Liver (tissue), 7 donors: ENCODE measurements at regions not wholly inside any gene's neighbourhood (a gene's known extent, or its start where the extent isn't known, plus 50 kb on each side); places are given as distances from the start of the nearest gene placed in this dataset.
"Not testable (repeated sequence)": the region's sequence is repeated elsewhere in the genome, so short reads cannot be mapped to it uniquely, and the experiment has no call there.

ENCODE experiments used
- DNase-seq: peaks from one replicate; pipeline ENCODE4 v3.0.0-alpha.2; 2017; ENCODE audit warnings: low spot score
- H3K27ac ChIP-seq, 2 donors: one replicate each; pipeline ENCODE4 v1.7.0; 2013; ENCODE audit warnings: inconsistent platforms in 2 of 2, low read length in 2 of 2, control low read depth in 1 of 2, low read depth in 1 of 2, mild to moderate bottlenecking in 1 of 2
- H3K27me3 ChIP-seq, 4 donors: one replicate each; pipeline versions ENCODE4 v1.6.1 to v1.7.0; 2013; ENCODE audit warnings: low read length in 3 of 4, inconsistent platforms in 1 of 4, mild to moderate bottlenecking in 1 of 4, moderate library complexity in 1 of 4; ENCODE audit not compliant: control insufficient read depth in 4 of 4, insufficient read depth in 4 of 4
- H3K36me3 ChIP-seq, 4 donors: one replicate each; pipeline versions ENCODE4 v1.6.1 to v1.7.0; 2013; ENCODE audit warnings: low read length in 3 of 4, mild to moderate bottlenecking in 3 of 4, low read depth in 1 of 4, moderate library complexity in 1 of 4; ENCODE audit not compliant: control insufficient read depth in 4 of 4, insufficient read depth in 3 of 4
- H3K4me1 ChIP-seq, 4 donors: one replicate each; pipeline versions ENCODE4 v1.6.1 to v1.7.0; 2013; ENCODE audit warnings: low read length in 3 of 4, mild to moderate bottlenecking in 3 of 4, moderate library complexity in 1 of 4; ENCODE audit not compliant: control insufficient read depth in 4 of 4, insufficient read depth in 4 of 4
- H3K4me3 ChIP-seq, 3 donors: one replicate each; pipeline versions ENCODE4 v1.6.1 to v1.7.0; 2013; ENCODE audit warnings: low read length in 3 of 3, control low read depth in 1 of 3, low read depth in 1 of 3, mild to moderate bottlenecking in 1 of 3
- H3K9ac ChIP-seq, 2 donors: one replicate each; pipeline ENCODE4 v1.7.0; 2013; ENCODE audit warnings: low read length in 2 of 2, mild to moderate bottlenecking in 2 of 2, moderate library complexity in 2 of 2, control low read depth in 1 of 2, low read depth in 1 of 2
- H3K9me3 ChIP-seq, 4 donors: one replicate each; pipeline versions ENCODE4 v1.6.1 to v1.7.0; 2013; ENCODE audit warnings: low read length in 3 of 4; ENCODE audit not compliant: control insufficient read depth in 4 of 4
- EGR1 ChIP-seq, 2 donors: IDR thresholded peaks; 2 replicates each; pipeline ENCODE4 v1.6.1; 2016 to 2018; ENCODE audit warnings: antibody characterized with exemption in 2 of 2, low read depth in 2 of 2
- FOXA1 ChIP-seq: IDR thresholded peaks from 2 replicates; pipeline ENCODE4 v1.6.1; 2016; ENCODE audit warnings: antibody characterized with exemption
- FOXA2 ChIP-seq: IDR thresholded peaks from 2 replicates; pipeline ENCODE4 v1.6.1; 2016; ENCODE audit warnings: antibody characterized with exemption
- GABPA ChIP-seq, 2 donors: IDR thresholded peaks in 1 of 2; conservative IDR thresholded peaks in 1 of 2; 2 replicates each; pipeline ENCODE4 v1.6.1; 2016; ENCODE audit warnings: antibody characterized with exemption in 2 of 2, mild to moderate bottlenecking in 1 of 2, moderate library complexity in 1 of 2
- HNF4G ChIP-seq: IDR thresholded peaks from 2 replicates; pipeline ENCODE4 v1.6.1; 2016; ENCODE audit warnings: antibody characterized with exemption
- JUND ChIP-seq, 2 donors: IDR thresholded peaks; 2 replicates each; pipeline ENCODE4 v1.6.1; 2016; ENCODE audit warnings: antibody characterized with exemption in 2 of 2
- MAX ChIP-seq: IDR thresholded peaks from 2 replicates; pipeline ENCODE4 v1.6.1; 2016; ENCODE audit warnings: antibody characterized with exemption
- RAD21 ChIP-seq, 2 donors: IDR thresholded peaks; 2 replicates each; pipeline ENCODE4 v1.6.1; 2016; ENCODE audit warnings: antibody characterized with exemption in 2 of 2, mild to moderate bottlenecking in 2 of 2
- TAF1 ChIP-seq: conservative IDR thresholded peaks from 2 replicates; pipeline ENCODE4 v1.6.1; 2016; ENCODE audit warnings: antibody characterized with exemption, mild to moderate bottlenecking
- YY1 ChIP-seq: IDR thresholded peaks from 2 replicates; pipeline ENCODE4 v1.6.1; 2016; ENCODE audit warnings: antibody characterized with exemption, mild to moderate bottlenecking
- ZBTB33 ChIP-seq: IDR thresholded peaks from 2 replicates; pipeline ENCODE4 v1.6.1; 2016; ENCODE audit warnings: antibody characterized with exemption
- WGBS: extraction: QIAGEN DNeasy Blood & Tissue Kit; methylation state at CpG from one replicate; pipeline ENCODE4 v1.1.7; 2013; 5-methylcytosine and 5-hydroxymethylcytosine counted together
- TF ChIP-seq, protein P1 (sequence below): IDR thresholded peaks from 2 replicates; pipeline ENCODE4 v1.6.1; 2016; ENCODE audit warnings: antibody characterized with exemption, mild to moderate bottlenecking
- donor health status: healthy.
- donor health status: healthy.
- donor health status: healthy.
- donor health status: healthy.

- no peak for TF ChIP-seq FOXA2
- TF ChIP-seq FOXA1: no peak
- no peak for TF ChIP-seq GABPA (IDR thresholded peaks at IDR 0.05 in 1 of 2, conservative IDR thresholded peaks at IDR 0.05 in 1 of 2)
- no peak for TF ChIP-seq ZBTB33
- no peak for TF ChIP-seq HNF4G
- no peak for TF ChIP-seq EGR1 (IDR thresholded peaks at IDR 0.05; ENCODE audit: low read depth in 2 of 2)
- TF ChIP-seq TAF1: no peak
- Histone ChIP-seq H3K9me3 (no peaks in the 10 kb centered on the region), H3K4me3 (no peak overlapping the region), H3K27ac (no peak overlapping the region), H3K4me1 (peaks cover 5 to 27% (median 13%) of the 10 kb centered on the region in 4 donors), H3K27me3 (no peaks in the 10 kb centered on the region), H3K9ac (no peak overlapping the region), H3K36me3 (peaks cover 0 to 16% (median 4%) of the 10 kb centered on the region in 4 donors)
- DNase-seq: no peak
- 92% methylated on average over 9 of the region's 9 CpGs for WGBS
Measured at GRCh38 chr16:29313559-29314048, 92.9 kb downstream of the NPIPB11 start.

GRCh38 chr16:29312835-29313558, 93.5 kb downstream of the NPIPB11 start:
- H3K9ac ChIP-seq: no peak overlapping the region
- H3K36me3 ChIP-seq: peaks cover 0 to 16% (median 4%) of the 10 kb centered on the region in 4 donors
- 95% methylated on average over 33 of the region's 33 CpGs for whole genome bisulfite sequencing
- H3K27me3 ChIP-seq: no peaks in the 10 kb centered on the region
- H3K4me1 ChIP-seq: peaks cover 5 to 31% (median 14%) of the 10 kb centered on the region in 4 donors
- H3K9me3 ChIP-seq: no peaks in the 10 kb centered on the region
- no peak for DNase-seq
- TF ChIP-seq, protein P1, sequence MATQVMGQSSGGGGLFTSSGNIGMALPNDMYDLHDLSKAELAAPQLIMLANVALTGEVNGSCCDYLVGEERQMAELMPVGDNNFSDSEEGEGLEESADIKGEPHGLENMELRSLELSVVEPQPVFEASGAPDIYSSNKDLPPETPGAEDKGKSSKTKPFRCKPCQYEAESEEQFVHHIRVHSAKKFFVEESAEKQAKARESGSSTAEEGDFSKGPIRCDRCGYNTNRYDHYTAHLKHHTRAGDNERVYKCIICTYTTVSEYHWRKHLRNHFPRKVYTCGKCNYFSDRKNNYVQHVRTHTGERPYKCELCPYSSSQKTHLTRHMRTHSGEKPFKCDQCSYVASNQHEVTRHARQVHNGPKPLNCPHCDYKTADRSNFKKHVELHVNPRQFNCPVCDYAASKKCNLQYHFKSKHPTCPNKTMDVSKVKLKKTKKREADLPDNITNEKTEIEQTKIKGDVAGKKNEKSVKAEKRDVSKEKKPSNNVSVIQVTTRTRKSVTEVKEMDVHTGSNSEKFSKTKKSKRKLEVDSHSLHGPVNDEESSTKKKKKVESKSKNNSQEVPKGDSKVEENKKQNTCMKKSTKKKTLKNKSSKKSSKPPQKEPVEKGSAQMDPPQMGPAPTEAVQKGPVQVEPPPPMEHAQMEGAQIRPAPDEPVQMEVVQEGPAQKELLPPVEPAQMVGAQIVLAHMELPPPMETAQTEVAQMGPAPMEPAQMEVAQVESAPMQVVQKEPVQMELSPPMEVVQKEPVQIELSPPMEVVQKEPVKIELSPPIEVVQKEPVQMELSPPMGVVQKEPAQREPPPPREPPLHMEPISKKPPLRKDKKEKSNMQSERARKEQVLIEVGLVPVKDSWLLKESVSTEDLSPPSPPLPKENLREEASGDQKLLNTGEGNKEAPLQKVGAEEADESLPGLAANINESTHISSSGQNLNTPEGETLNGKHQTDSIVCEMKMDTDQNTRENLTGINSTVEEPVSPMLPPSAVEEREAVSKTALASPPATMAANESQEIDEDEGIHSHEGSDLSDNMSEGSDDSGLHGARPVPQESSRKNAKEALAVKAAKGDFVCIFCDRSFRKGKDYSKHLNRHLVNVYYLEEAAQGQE: no peak
- TF ChIP-seq YY1: no peak
- no peak for TF ChIP-seq MAX
- no peak for TF ChIP-seq RAD21 (IDR thresholded peaks at IDR 0.05)
- no peak for TF ChIP-seq EGR1 (IDR thresholded peaks at IDR 0.05; ENCODE audit: low read depth in 2 of 2)
- TF ChIP-seq JUND (IDR thresholded peaks at IDR 0.05): no peak
- TF ChIP-seq FOXA1: no peak
- no peak overlapping the region for H3K27ac ChIP-seq
- no peak overlapping the region for H3K4me3 ChIP-seq

- Histone ChIP-seq H3K36me3 (peaks cover 0 to 16% (median 2%) of the 10 kb centered on the region in 4 donors), H3K4me1 (peaks cover 5 to 38% (median 14%) of the 10 kb centered on the region in 4 donors)
- H3K9me3 ChIP-seq, H3K27ac ChIP-seq, H3K4me3 ChIP-seq, H3K27me3 ChIP-seq, H3K9ac ChIP-seq, DNase-seq: not testable (repeated sequence)
- 96% methylated on average over 18 of the region's 18 CpGs for WGBS
Measured at GRCh38 chr16:29312345-29312675, 94.2 kb downstream of the NPIPB11 start.
